ENCODE measurements at regions not wholly inside any gene's neighbourhood (a gene's known extent, or its start where the extent isn't known, plus 50 kb on each side); places are given as distances from the start of the nearest gene placed in this dataset.

DNA sequence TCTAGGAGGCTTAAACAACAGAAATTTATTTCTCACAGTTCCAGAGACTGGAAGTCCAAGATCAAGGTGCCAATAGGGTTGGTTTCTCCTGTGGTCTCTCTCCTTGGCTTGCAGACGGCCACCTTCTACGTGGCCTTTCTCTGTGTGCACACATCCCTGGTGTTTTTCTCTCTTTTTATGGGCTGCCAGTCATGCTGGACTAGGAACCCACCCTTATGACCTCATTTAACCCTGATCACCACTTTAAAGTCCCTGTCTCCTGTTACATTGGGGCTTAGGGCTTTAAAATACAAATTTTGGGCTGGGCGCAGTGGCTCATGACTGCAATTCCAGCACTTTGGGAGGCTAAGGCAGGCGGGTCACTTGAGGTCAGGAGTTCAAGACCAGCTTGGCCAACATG lies 157.1 kb downstream of the TLE1 start:
- FAIRE-seq: no peak

DNA sequence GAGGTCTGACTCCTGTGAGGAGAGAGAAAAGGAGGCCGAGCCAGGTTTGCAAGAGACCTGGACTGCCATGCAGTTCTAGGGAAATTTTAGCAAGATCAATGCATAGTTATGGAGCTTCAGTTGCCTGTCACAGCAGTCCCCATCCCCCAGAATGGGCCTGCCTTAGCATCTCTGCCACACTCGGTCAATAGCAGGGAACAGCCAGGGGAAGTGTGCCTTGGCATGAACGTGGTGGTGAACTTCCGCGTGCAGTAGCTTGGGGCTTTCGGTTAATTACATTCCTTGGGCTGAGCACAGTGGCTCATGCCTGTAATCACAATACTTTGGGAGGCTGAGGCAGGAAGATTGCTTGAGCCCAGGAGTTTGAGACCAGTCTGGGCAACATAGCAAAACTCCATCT lies 157.8 kb downstream of the TLE1 start:
- no peak for FAIRE-seq

DNA sequence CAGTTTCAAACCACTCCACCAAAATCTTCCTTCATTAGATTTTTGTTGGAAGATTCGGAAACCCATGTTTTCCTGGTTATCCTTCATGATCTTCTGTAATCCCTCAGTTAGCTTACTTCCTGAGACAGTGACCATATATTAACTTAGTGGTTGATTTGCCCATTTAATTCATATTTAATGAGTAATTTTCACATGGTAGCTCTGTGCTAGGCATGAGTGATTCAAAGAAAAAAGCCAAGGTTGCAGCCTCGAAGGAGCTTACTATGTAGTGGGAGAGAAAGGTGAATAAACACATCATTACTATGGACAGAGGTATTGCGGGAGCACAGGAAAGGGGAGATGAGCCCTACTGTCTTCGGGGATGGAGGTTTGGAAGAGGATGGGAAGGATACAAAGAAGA lies 158.5 kb downstream of the TLE1 start:
- FAIRE-seq: no peak

DNA sequence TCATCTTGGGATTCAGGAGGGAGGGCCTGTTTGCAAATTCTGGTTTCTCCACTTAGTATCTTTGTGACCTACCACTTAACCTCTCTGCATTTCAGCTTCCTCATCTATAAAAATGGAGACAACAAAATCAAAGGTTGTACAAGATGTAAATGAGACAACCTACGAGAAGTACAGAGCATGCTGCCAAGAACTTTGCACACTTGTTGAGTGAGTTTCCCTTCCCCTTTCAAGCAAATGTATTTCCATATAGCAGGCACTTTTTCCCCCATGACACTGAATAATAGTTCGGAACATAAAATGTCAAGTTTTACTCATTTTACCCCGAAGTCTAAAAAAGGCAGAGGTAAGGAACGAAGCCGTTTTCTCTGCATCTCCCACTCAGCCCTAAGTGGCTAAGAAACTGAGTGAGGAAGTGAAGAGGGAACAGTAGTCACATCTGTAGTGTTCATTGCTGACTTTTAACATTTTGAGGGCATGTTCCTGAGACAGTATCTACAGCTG lies 159.0 kb downstream of the TLE1 start:
- no peak for FAIRE-seq

DNA sequence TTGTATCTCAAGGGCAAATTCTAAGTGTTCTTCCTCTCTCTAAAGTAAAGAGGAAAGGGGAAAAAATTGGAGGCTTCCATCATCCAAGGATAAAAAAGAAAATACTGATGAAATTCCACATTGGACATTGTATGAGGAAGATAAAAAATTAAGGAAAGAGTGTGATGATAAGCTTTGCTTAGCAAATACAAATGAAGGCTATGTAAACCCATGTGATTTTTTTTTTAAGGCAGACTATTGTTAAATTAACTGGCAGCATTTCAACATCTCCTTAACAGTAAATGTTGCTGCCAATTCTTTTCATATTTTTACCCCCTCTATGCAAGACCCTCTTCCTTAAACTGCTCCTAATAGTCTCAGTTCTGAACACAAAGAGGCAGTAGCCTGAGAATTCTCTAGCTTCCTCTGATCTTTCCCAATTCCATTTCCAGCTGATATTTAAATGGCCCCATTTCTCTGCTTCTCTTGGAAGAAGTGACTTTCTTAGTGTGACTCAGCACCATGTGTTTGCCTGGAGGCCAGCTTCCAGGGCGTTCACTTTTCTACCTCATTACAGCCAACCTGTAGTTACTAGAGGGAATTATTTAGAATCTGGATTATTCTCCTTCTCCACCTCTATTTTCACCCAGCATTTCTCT lies 159.7 kb downstream of the TLE1 start:
- no peak for FAIRE-seq

DNA sequence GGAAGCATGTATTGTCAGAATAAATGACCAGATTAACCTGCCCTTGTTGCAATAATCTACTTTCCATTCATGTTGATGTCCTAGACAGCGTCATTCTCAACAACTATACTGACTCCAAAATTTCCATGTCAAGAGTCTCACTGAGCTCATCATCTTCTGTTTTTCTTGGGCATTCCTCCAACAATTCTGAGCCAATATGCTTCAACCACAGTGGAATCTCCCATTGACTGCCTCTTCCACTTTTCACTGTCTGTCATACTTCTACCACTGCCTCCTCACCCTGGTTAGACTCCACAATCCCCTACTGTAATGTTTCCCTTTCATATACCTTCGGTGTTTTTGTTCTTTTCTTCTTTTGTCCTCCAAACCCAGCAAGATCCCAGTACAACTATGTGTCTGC lies 162.8 kb downstream of the TLE1 start:
- no peak for FAIRE-seq

- FAIRE-seq: no peak
Measured at GRCh38 chr9:81522716-81523551, 166.4 kb downstream of the TLE1 start.

GRCh38 chr9:81521892-81522291 lies 167.5 kb downstream of the TLE1 start:
- FAIRE-seq: no peak

DNA sequence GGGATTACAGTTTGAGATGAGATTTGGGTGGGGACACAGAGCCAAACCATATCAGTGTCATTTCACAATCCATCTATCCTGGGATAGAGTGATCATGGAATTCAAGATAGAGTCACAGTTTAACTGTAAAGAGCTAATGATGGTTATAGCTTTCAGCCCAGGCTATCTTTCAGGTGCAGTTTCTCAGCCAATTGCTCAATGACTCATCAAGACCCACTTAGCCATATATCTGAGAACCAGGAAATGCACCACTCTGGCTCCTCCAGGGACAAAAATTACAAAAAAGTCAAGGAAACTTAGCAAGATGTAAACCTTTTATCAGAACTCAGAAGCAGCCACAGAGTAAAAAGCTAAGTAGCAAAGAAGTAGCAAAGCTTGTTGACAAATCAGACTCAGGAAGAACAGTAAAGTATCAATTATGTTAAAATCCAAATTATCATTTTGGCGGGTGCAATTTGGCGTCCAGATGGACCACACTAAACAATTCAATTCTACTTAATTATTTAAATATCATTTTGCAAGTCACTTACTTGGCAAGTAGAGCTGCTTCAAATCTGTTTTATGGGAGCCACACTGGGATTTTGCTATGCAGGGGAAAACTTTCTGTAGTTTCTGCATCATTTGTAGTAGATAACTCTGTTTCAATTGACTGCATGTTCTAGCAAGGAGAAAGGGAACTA lies 169.4 kb downstream of the TLE1 start:
- no peak for FAIRE-seq

GRCh38 chr9:81517954-81518353 lies 171.4 kb downstream of the TLE1 start:
- no peak for FAIRE-seq

GRCh38 chr9:81513059-81513458 lies 176.3 kb downstream of the TLE1 start:
- no peak for FAIRE-seq

DNA sequence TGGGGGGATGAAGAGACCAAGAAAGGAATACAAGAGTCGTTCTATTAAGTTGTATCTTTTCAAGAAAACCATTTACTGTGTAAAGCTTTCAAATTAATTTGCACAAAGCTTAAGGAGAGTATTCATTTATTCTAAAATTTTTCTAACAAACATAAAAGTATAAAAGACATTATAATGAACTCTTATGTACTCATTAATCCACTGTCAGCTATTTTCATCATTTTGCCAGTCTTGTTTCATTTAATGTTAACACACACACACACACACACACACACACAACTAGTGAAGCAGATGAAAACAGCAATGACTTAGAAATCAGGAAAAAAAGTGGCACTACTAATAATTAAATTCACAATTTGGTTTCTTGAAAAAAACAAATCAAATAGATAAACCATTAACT lies 176.7 kb downstream of the TLE1 start:
- FAIRE-seq: no peak

DNA sequence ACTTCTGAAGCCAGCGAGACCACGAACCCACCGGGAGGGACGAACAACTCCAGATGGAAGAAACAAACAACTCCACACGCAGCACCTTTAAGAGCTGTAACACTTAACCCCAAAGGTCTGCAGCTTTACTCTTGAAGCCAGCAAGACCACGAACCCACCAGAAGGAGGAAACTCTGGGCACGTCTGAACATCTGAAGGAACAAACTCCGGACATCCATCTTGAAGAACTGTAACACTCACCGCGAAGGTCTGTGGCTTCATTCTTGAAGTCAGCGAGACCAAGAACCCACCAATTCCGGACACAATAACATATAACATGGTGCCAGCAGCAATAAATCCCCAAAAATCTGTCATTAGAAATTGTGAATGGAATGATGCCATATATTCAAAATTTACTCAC lies 180.9 kb downstream of the TLE1 start:
- FAIRE-seq: no peak

- no peak for FAIRE-seq
Measured at GRCh38 chr9:81506941-81507864, 182.1 kb downstream of the TLE1 start.

- no peak for FAIRE-seq
Measured at GRCh38 chr9:81499594-81499993, 189.8 kb downstream of the TLE1 start.

DNA sequence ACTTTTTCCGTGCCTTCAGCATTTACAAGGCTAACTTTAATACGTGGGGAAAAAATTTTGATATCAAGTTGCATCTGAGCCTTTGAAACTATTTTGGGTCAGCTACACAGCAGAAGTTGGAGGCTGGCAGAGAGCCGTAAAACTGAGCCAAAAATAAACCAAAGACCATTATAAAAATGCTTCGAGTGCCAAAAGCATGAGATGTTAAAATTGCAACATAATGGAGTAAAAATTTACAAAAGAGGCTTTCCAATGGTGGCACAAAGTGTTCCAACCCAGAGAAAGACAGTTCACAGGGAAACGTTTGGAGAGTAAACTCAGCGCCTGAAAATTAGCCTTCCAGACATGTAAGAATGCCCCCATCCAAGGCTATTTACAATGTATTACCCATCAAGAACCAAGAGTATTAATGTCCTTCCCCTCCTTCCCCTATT lies 190.3 kb downstream of the TLE1 start:
- FAIRE-seq: no peak

DNA sequence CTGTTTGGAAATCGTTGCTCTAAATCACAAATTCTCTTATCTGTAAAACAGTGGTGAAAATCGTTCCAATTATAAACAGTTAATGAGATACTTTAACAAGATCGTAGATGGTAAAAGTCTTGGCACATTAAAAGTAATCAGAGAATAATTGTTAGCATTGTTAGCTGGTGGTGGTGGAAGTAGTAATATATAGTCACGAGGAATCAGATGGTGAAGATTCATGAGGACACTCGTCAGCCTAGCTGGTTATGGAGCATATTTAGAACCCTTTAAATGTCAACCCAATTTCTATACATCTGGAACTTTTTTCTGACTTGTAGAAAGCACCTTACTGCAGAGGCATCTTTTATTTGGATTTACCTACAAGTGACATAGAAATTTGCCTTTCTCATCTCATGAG lies 190.8 kb downstream of the TLE1 start:
- FAIRE-seq: no peak

DNA sequence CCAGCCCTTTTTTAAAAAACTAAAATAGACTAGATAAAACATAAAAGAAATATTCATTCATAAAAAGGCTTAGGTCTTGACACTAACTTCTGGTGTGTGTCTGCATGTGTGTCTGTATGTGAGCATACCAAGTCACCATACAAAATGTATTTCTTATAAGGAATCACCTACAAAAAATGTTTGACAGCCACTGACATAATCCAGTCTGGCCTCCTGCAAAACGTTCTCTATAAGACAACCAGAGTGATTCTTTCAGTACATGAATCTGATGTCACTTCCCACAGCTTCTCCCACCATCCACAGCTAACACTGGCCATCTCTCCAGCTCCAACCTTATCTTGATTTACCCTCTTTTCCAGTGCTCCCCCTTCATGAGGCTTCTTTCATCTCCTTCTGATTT lies 192.3 kb downstream of the TLE1 start:
- no peak for FAIRE-seq

DNA sequence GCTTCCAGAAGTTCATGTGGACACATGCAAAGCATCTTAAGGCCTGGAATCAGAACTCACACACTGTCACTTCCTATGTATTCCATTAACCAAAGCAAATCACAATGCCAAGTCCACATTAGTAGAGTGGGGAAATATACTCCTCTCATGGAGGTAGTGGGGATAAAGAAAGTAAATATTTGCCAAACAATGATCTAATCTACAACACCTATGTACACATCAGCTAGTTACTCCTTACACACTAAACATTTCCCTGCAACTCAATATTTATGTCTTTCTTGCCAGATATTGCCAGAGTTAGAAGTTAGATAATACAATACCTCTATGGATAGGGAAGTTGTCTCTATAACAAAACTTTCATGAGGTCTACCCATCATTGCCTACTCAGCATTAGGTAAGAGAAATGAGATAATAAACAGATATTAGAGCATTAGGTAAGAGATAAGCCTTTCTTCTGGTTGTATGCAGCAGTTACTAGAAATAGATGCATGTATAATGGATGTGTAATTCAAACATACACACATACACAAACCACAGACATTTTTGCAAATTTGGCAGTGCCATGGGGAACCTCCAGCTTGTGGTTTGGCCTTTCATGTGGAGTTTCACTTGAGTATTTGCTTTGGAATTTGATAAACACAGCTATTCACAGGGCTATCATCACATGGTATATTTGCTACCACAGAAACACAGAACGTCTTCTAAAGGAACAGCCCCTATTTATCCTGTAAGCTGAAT lies 196.5 kb downstream of the TLE1 start:
- FAIRE-seq: no peak

- no peak for FAIRE-seq
Measured at GRCh38 chr9:81490605-81491331, 198.6 kb downstream of the TLE1 start.

GRCh38 chr9:81489046-81489445 lies 200.3 kb downstream of the TLE1 start:
- FAIRE-seq: no peak

Measured in A204.1 (cell line).